H1 (cell line): ENCODE measurements at regions not wholly inside any gene's neighbourhood (a gene's known extent, or its start where the extent isn't known, plus 50 kb on each side); places are given as distances from the start of the nearest gene placed in this dataset.

Experiments used
- POLR2AphosphoS5 ChIP-seq: IDR thresholded peaks from 2 replicates; pipeline ENCODE4 v1.6.1; 2011; ENCODE audit warnings: low read depth, low read length
- SIN3A ChIP-seq, 2 experiments: IDR thresholded peaks in 1 of 2; conservative IDR thresholded peaks in 1 of 2; 2 replicates each; pipeline ENCODE4 v1.6.1; 2011 to 2012; ENCODE audit warnings: low read length in 2 of 2, improper control_type of control experiment in 1 of 2, low read depth in 1 of 2, mild to moderate bottlenecking in 1 of 2
- TBP ChIP-seq: IDR thresholded peaks from 2 replicates; pipeline ENCODE4 v1.6.1; 2011; ENCODE audit warnings: low read depth, low read length, improper control_type of control experiment

DNA sequence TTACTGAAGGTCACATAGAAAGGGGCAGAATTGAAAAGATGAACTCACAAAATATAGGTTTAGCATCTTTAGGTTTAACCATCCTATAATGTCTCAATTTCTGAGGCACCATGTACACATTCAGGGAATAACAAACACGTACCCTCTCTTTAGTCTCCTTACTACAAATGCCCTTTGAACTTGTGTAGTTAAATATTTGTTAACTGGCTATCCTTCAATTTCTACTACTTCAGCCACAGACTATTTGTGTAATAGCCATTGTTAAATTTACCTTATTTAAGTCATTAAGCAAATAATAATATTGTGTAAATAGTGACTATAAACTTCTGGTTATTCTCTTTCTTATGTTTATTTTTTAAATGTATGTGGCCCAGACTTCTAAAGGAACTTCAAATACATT, 600.5 kb downstream of the KCNT2 start (continued):
- TF ChIP-seq TBP = no peak
- no peak for TF ChIP-seq SIN3A (conservative IDR thresholded peaks at IDR 0.05 in 1 of 2, IDR thresholded peaks at IDR 0.05 in 1 of 2; ENCODE audit: low read depth in 1 of 2, low read length in 2 of 2)
- no peak for TF ChIP-seq POLR2AphosphoS5
